NCI-H526 (cell line): ENCODE measurements at regions not wholly inside any gene's neighbourhood (a gene's known extent, or its start where the extent isn't known, plus 50 kb on each side); places are given as distances from the start of the nearest gene placed in this dataset.
"Not testable (repeated sequence)": the region's sequence is repeated elsewhere in the genome, so short reads cannot be mapped to it uniquely, and the experiment has no call there.

ENCODE experiments used
- DNase-seq, 2 experiments: peaks; one replicate each; lab custom pipeline; 2025; lab: John Stamatoyannopoulos, UW

- DNase-seq = no peak
These were observed 532.7 kb upstream of the OLFM3 start for GRCh38 chr1:102529446-102529845.

- DNase-seq = peak in 1 of 2 experiments; percentile 3
These were observed 504.0 kb upstream of the OLFM3 start for GRCh38 chr1:102500758-102501157.

GRCh38 chr1:102498929-102499328 is 502.2 kb upstream of the OLFM3 start:
- DNase-seq = no peak

- peak in 1 of 2 experiments; percentile 25 for DNase-seq
These were observed 501.1 kb upstream of the OLFM3 start for GRCh38 chr1:102497810-102498209.

- DNase-seq = no peak
These were observed 475.8 kb upstream of the OLFM3 start for GRCh38 chr1:102472520-102472919.

- DNase-seq = no peak
These were observed 474.0 kb upstream of the OLFM3 start for GRCh38 chr1:102470767-102471166.

- no peak for DNase-seq
These were observed 469.8 kb upstream of the OLFM3 start for GRCh38 chr1:102466487-102466886.

- no peak for DNase-seq
These were observed 466.6 kb upstream of the OLFM3 start for GRCh38 chr1:102463328-102463727.

GRCh38 chr1:102442317-102442716 is 445.6 kb upstream of the OLFM3 start:
- DNase-seq = not testable (repeated sequence)

- no peak for DNase-seq
These were observed 438.8 kb upstream of the OLFM3 start for GRCh38 chr1:102435483-102435882.

- peak; percentile 42 to 60 for DNase-seq
These were observed 437.7 kb upstream of the OLFM3 start for GRCh38 chr1:102434421-102434820.

- DNase-seq = no peak
These were observed 434.5 kb upstream of the OLFM3 start for GRCh38 chr1:102431253-102431652.

GRCh38 chr1:102420034-102420433 is 423.3 kb upstream of the OLFM3 start:
- no peak for DNase-seq
